WI38 (cell line): ENCODE measurements at regions not wholly inside any gene's neighbourhood (a gene's known extent, or its start where the extent isn't known, plus 50 kb on each side); places are given as distances from the start of the nearest gene placed in this dataset.

Source experiments
- H3K4me3 ChIP-seq: 2 replicates; pipeline ENCODE4 v1.5.1; 2011; ENCODE audit warnings: low read depth, mild to moderate bottlenecking, control low read depth, low read length
- TF ChIP-seq, protein P1 (sequence below): IDR thresholded peaks from 2 replicates; pipeline ENCODE4 v1.5.1; 2012; ENCODE audit warnings: low read depth, mild to moderate bottlenecking, control low read depth, low read length

DNA sequence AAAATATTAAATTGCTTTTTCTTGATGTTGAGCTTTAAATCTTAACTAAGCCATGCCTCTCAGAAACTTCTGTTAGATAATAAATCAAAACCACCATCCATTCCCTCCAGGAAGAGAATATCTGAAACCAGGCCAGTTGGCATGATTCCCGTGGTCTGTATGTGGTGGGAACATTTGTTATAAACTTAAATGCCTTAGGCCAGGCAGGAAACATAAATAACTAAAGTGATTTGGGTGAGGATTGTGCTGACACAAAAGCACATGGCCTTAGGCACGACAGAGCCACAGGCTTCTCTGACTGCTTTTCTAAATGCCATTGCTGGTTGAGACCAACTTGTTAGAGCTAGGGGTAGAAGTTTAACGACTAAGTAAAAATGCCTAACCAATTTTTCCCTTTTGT is 255.9 kb downstream of the GABRG2 start:
- TF ChIP-seq, protein P1, sequence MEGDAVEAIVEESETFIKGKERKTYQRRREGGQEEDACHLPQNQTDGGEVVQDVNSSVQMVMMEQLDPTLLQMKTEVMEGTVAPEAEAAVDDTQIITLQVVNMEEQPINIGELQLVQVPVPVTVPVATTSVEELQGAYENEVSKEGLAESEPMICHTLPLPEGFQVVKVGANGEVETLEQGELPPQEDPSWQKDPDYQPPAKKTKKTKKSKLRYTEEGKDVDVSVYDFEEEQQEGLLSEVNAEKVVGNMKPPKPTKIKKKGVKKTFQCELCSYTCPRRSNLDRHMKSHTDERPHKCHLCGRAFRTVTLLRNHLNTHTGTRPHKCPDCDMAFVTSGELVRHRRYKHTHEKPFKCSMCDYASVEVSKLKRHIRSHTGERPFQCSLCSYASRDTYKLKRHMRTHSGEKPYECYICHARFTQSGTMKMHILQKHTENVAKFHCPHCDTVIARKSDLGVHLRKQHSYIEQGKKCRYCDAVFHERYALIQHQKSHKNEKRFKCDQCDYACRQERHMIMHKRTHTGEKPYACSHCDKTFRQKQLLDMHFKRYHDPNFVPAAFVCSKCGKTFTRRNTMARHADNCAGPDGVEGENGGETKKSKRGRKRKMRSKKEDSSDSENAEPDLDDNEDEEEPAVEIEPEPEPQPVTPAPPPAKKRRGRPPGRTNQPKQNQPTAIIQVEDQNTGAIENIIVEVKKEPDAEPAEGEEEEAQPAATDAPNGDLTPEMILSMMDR, result no peak
- H3K4me3 ChIP-seq, result no peak overlapping the region

DNA sequence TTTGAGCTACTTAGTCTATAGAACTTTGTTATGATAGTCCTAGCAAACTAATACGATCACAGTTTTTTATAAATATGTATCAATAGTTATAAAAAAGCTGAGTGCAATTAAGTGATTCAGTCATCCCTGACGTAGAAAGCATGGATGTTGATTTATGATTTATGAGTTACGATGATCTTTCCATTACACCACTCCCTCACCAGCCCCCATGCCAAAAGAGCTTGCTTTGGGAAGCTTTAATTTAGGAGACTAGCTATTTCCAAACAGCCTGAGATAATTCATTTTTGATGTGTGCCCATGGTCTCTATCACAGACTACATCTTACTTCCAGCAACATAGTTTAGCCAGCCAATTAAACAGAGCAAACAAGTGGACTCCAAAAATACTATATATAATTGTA is 256.8 kb downstream of the GABRG2 start:
- no peak overlapping the region for H3K4me3 ChIP-seq

DNA sequence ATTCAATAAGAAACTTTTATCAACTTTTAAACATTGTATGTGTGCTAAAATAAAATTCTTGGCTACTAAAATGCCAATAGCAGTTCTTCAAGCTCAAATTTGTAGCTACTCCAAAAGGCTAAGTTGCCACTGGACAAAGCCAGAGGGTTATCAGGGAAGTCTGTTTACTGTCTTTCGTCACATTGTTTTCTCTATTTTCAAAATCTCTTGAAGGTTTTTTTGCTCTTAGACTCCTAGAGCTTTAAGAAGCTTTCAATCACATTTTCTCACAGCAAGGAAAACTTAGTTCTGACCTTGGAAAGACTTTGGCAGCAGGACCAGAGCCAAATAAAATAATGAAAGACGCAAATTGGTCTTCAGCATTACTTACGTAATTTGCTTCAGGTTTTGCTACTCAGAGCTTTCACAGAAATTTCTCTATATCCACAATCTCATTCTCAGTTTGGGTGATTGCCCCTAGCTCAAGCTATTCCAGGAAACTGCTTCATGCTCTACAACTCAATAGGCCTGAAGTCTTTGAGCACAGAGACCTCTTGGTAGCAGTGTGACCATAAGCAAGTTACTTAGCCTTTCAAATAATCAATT is 257.7 kb downstream of the GABRG2 start:
- TF ChIP-seq, protein P1, result no peak
- no peak overlapping the region for H3K4me3 ChIP-seq

More for the DNA sequence above, 256.8 kb downstream of the GABRG2 start:
- TF ChIP-seq, protein P1, result no peak

DNA sequence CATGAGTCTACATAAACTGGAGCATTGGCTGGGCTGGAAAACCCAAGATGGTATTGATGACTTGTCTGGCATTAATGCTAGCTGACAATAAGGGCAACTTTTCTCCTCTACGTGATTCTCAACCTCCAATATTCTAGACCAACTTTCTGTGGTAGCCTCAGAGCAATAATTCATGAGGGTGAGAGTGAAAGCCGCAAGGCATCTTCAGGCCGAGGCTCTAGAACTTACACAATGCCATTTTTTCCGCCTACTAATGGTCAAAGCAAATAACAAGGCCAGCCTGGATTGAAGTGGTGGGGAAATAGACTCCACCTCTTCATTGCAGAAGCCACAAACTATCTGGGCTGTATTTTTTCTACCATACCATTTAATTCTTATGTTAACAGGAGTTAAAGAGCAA is 267.4 kb downstream of the GABRG2 start:
- TF ChIP-seq, protein P1, result no peak
- H3K4me3 ChIP-seq, result no peak overlapping the region

DNA sequence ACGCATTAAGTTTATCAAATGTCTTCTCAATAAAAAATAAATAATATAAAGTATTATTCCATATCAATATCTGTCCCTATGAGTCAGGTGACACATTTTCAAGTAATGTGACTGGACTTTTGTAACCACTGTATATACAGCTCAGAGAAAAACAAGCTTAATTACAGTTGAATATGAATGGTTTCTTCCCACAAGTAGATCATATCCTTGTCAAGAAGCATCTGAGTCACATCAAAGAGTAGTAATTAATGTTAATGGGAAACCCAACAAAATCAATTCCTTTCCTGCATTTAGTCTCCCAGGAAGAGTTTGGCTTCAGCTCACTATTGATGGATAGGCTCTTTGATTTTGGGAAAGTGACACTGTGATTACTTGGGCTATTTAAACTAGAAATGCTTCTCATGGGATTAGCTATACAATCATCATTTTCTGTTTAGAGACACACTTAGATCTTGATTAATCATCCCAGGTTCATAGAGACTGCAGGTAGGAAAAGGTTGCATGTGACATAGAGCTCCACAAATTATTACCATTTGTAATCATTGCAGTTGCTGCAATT is 292.9 kb downstream of the GABRG2 start:
- H3K4me3 ChIP-seq, result no peak overlapping the region
- TF ChIP-seq, protein P1, result no peak

DNA sequence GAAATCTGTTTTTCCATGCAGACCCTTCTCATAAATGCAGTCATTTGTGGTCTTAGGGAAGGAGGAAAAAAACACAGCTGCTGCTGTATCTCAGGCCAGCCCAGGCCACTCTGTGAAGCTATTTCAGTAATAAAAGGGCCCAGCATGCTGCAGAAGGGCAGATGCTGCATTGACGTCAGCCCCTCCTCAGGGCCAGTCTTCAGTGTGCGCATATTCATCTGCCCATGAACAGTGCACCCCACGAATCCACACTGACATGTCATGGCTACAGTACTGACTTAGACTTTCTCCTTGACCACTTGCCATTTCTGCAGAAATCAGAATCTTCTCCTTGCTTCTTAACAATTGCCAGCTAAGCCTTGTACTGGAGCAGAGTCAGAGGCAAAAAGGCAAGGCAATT is 304.7 kb downstream of the GABRG2 start:
- TF ChIP-seq, protein P1, result no peak
- H3K4me3 ChIP-seq, result no peak overlapping the region

DNA sequence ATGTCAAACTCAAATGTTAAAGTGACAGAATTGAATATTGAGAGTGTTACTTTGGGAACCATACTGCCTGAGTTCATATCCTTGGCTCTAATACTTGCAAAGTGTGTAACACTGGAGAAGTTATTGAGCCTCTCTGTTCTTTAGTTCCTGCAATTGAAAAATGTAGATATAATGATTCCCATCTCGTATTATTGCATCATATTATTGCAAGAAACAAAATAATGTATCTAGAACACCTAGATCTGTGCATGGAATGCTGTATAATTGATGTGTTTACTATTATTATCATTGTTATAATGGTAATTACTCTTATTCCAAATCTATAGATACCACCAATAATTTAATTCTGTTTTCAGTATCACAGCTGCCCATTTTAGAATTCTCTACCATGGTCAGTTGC is 310.3 kb downstream of the GABRG2 start:
- TF ChIP-seq, protein P1, result no peak
- H3K4me3 ChIP-seq, result no peak overlapping the region
